ENCODE measurements at regions not wholly inside any gene's neighbourhood (a gene's known extent, or its start where the extent isn't known, plus 50 kb on each side); places are given as distances from the start of the nearest gene placed in this dataset.

GRCh38 chr11:134516529-134516928 lies 104.5 kb upstream of the B3GAT1 start:
- Mint-ChIP-seq H3K36me3 (ENCODE audit: low read depth) (no peaks in the 10 kb centered on the region), H3K27me3 (ENCODE audit: low read depth) (no peaks in the 10 kb centered on the region), H3K9me3 (no peaks in the 10 kb centered on the region), H3K4me3 (no peak overlapping the region), H3K4me1 (ENCODE audit: low read depth) (no peaks in the 10 kb centered on the region), H3K27ac (no peak overlapping the region)
- DNase-seq (ENCODE audit: low spot score), result no peak

GRCh38 chr11:134515081-134515960 lies 103.3 kb upstream of the B3GAT1 start:
- H3K27ac Mint-ChIP-seq, result no peak overlapping the region
- no peaks in the 10 kb centered on the region for H3K27me3 Mint-ChIP-seq (ENCODE audit: low read depth)
- H3K4me3 Mint-ChIP-seq, result no peak overlapping the region
- no peaks in the 10 kb centered on the region for H3K36me3 Mint-ChIP-seq (ENCODE audit: low read depth)
- no peaks in the 10 kb centered on the region for H3K9me3 Mint-ChIP-seq
- DNase-seq (ENCODE audit: low spot score), result no peak
- no peaks in the 10 kb centered on the region for H3K4me1 Mint-ChIP-seq (ENCODE audit: low read depth)

GRCh38 chr11:134514354-134514951 lies 102.4 kb upstream of the B3GAT1 start:
- no peak overlapping the region for H3K4me3 Mint-ChIP-seq
- no peaks in the 10 kb centered on the region for H3K4me1 Mint-ChIP-seq (ENCODE audit: low read depth)
- H3K27me3 Mint-ChIP-seq (ENCODE audit: low read depth), result no peaks in the 10 kb centered on the region
- no peak overlapping the region for H3K27ac Mint-ChIP-seq
- no peaks in the 10 kb centered on the region for H3K9me3 Mint-ChIP-seq
- no peaks in the 10 kb centered on the region for H3K36me3 Mint-ChIP-seq (ENCODE audit: low read depth)
- DNase-seq (ENCODE audit: low spot score), result no peak

- Mint-ChIP-seq H3K36me3 (ENCODE audit: low read depth) (no peaks in the 10 kb centered on the region), H3K4me1 (ENCODE audit: low read depth) (no peaks in the 10 kb centered on the region), H3K27ac (no peak overlapping the region), H3K27me3 (ENCODE audit: low read depth) (no peaks in the 10 kb centered on the region), H3K9me3 (no peaks in the 10 kb centered on the region), H3K4me3 (no peak overlapping the region)
- no peak for DNase-seq (ENCODE audit: low spot score)
Measured at GRCh38 chr11:134513585-134514120, 101.6 kb upstream of the B3GAT1 start.

GRCh38 chr11:134512571-134513538 lies 100.8 kb upstream of the B3GAT1 start:
- no peaks in the 10 kb centered on the region for H3K9me3 Mint-ChIP-seq

GRCh38 chr11:134512061-134512460 lies 100.0 kb upstream of the B3GAT1 start:
- Mint-ChIP-seq H3K27ac (no peak overlapping the region), H3K9me3 (no peaks in the 10 kb centered on the region), H3K27me3 (ENCODE audit: low read depth) (no peaks in the 10 kb centered on the region), H3K4me3 (no peak overlapping the region), H3K36me3 (ENCODE audit: low read depth) (no peaks in the 10 kb centered on the region), H3K4me1 (ENCODE audit: low read depth) (no peaks in the 10 kb centered on the region)
- no peak for DNase-seq (ENCODE audit: low spot score)

More at GRCh38 chr11:134512571-134513538, 100.8 kb upstream of the B3GAT1 start:
- Mint-ChIP-seq H3K4me3 (no peak overlapping the region), H3K4me1 (ENCODE audit: low read depth) (no peaks in the 10 kb centered on the region), H3K36me3 (ENCODE audit: low read depth) (no peaks in the 10 kb centered on the region), H3K27ac (no peak overlapping the region), H3K27me3 (ENCODE audit: low read depth) (no peaks in the 10 kb centered on the region)
- no peak for DNase-seq (ENCODE audit: low spot score)

- no peak overlapping the region for H3K27ac Mint-ChIP-seq
- no peak for DNase-seq (ENCODE audit: low spot score)
Measured at GRCh38 chr11:134511255-134511654, 99.2 kb upstream of the B3GAT1 start.

GRCh38 chr11:134510233-134511040 lies 98.4 kb upstream of the B3GAT1 start:
- Mint-ChIP-seq H3K36me3 (ENCODE audit: low read depth) (no peaks in the 10 kb centered on the region), H3K27me3 (ENCODE audit: low read depth) (no peaks in the 10 kb centered on the region), H3K4me1 (ENCODE audit: low read depth) (no peaks in the 10 kb centered on the region), H3K27ac (no peak overlapping the region), H3K4me3 (no peak overlapping the region), H3K9me3 (no peaks in the 10 kb centered on the region)
- DNase-seq (ENCODE audit: low spot score), result no peak

More at GRCh38 chr11:134511255-134511654, 99.2 kb upstream of the B3GAT1 start:
- H3K4me3 Mint-ChIP-seq, result no peak overlapping the region
- H3K36me3 Mint-ChIP-seq (ENCODE audit: low read depth), result no peaks in the 10 kb centered on the region
- no peaks in the 10 kb centered on the region for H3K9me3 Mint-ChIP-seq
- H3K4me1 Mint-ChIP-seq (ENCODE audit: low read depth), result no peaks in the 10 kb centered on the region
- H3K27me3 Mint-ChIP-seq (ENCODE audit: low read depth), result no peaks in the 10 kb centered on the region

- Mint-ChIP-seq H3K27me3 (ENCODE audit: low read depth) (no peaks in the 10 kb centered on the region), H3K4me1 (ENCODE audit: low read depth) (no peaks in the 10 kb centered on the region), H3K27ac (no peak overlapping the region), H3K9me3 (no peaks in the 10 kb centered on the region), H3K36me3 (ENCODE audit: low read depth) (no peaks in the 10 kb centered on the region), H3K4me3 (no peak overlapping the region)
- no peak for DNase-seq (ENCODE audit: low spot score)
Measured at GRCh38 chr11:134509381-134510232, 97.6 kb upstream of the B3GAT1 start.

GRCh38 chr11:134508219-134508990 lies 96.4 kb upstream of the B3GAT1 start:
- no peaks in the 10 kb centered on the region for H3K4me1 Mint-ChIP-seq (ENCODE audit: low read depth)
- no peaks in the 10 kb centered on the region for H3K27me3 Mint-ChIP-seq (ENCODE audit: low read depth)
- no peak overlapping the region for H3K27ac Mint-ChIP-seq
- H3K36me3 Mint-ChIP-seq (ENCODE audit: low read depth), result no peaks in the 10 kb centered on the region
- H3K9me3 Mint-ChIP-seq, result no peaks in the 10 kb centered on the region
- DNase-seq (ENCODE audit: low spot score), result no peak
- H3K4me3 Mint-ChIP-seq, result no peak overlapping the region

GRCh38 chr11:134506046-134506445 lies 94.0 kb upstream of the B3GAT1 start:
- H3K9me3 Mint-ChIP-seq, result no peaks in the 10 kb centered on the region

GRCh38 chr11:134505125-134505524 lies 93.1 kb upstream of the B3GAT1 start:
- DNase-seq (ENCODE audit: low spot score), result no peak
- H3K9me3 Mint-ChIP-seq, result no peaks in the 10 kb centered on the region
- H3K27me3 Mint-ChIP-seq (ENCODE audit: low read depth), result no peaks in the 10 kb centered on the region
- H3K36me3 Mint-ChIP-seq (ENCODE audit: low read depth), result no peaks in the 10 kb centered on the region
- no peak overlapping the region for H3K27ac Mint-ChIP-seq
- H3K4me3 Mint-ChIP-seq, result no peak overlapping the region
- H3K4me1 Mint-ChIP-seq (ENCODE audit: low read depth), result no peaks in the 10 kb centered on the region

More at GRCh38 chr11:134506046-134506445, 94.0 kb upstream of the B3GAT1 start:
- no peaks in the 10 kb centered on the region for H3K36me3 Mint-ChIP-seq (ENCODE audit: low read depth)
- no peak for DNase-seq (ENCODE audit: low spot score)
- H3K4me3 Mint-ChIP-seq, result no peak overlapping the region
- no peak overlapping the region for H3K27ac Mint-ChIP-seq
- H3K27me3 Mint-ChIP-seq (ENCODE audit: low read depth), result no peaks in the 10 kb centered on the region
- H3K4me1 Mint-ChIP-seq (ENCODE audit: low read depth), result no peaks in the 10 kb centered on the region
